Nephron progenitor cell (in vitro differentiated cells): ENCODE measurements at regions not wholly inside any gene's neighbourhood (a gene's known extent, or its start where the extent isn't known, plus 50 kb on each side); places are given as distances from the start of the nearest gene placed in this dataset.

ENCODE experiments used
- DNase-seq: peaks from one replicate; pipeline ENCODE4 v3.0.0; 2021
- H3K27ac Mint-ChIP-seq: 2 replicates; pipeline ENCODE4 v1.8.0; 2021; ENCODE audit warnings: mild to moderate bottlenecking, moderate library complexity, mixed read lengths
- H3K27me3 Mint-ChIP-seq: 2 replicates; pipeline ENCODE4 v1.8.0; 2021; ENCODE audit warnings: mild to moderate bottlenecking, low read depth, mixed read lengths; ENCODE audit not compliant: poor library complexity
- H3K36me3 Mint-ChIP-seq: 2 replicates; pipeline ENCODE4 v1.8.0; 2021; ENCODE audit warnings: low read depth, mixed read lengths
- H3K4me1 Mint-ChIP-seq: 2 replicates; pipeline ENCODE4 v1.8.0; 2021; ENCODE audit warnings: mixed read lengths
- H3K4me3 Mint-ChIP-seq: 2 replicates; pipeline ENCODE4 v1.8.0; 2021; ENCODE audit warnings: mild to moderate bottlenecking, moderate library complexity, mixed read lengths
- H3K9me3 Mint-ChIP-seq: 2 replicates; pipeline ENCODE4 v1.8.0; 2021; ENCODE audit warnings: mild to moderate bottlenecking, moderate library complexity, mixed read lengths
- TF ChIP-seq, protein P1 (sequence below): fragments of 200-600 bp; sonication (generic); IDR thresholded peaks from 2 replicates; pipeline ENCODE4 v1.5.0; 2021; ENCODE audit warnings: antibody characterized with exemption

GRCh38 chr11:95404370-95404769, 173.4 kb upstream of the SESN3 start:
- no peak for DNase-seq
- Mint-ChIP-seq H3K36me3 (peaks cover 8% of the 10 kb centered on the region), H3K27me3 (peaks cover 3% of the 10 kb centered on the region)

DNA sequence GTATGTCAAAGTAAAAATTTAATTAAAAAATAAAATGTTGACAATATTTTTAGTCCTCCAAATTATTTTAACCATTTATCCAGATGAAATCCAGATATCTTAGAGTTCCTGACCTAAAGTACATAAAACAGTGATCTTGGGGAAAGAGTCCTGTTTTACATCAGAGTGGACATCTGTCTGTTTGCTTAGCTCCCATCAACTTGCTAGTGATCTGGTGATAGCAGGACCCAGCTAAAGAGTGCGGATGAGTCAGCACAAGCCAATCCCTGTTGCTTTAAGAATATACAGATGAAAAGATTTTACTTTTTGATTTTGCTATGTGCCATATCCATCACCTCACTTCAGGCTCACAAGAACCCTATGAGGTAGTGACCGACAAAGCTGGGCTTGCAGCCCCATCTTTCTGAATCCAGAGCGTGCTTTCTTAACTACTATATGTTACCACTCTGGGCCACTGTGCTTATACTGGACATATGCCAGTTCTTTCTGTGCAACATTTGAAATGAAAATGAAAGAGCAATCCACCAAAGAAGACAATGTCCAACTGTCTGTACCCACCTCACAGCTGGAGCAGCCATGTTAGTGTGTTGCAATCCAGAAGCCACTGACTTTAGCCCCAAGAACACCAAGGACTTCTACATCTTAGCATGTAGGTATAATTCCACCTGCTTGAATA, 167.6 kb upstream of the SESN3 start:
- TF ChIP-seq, protein P1, sequence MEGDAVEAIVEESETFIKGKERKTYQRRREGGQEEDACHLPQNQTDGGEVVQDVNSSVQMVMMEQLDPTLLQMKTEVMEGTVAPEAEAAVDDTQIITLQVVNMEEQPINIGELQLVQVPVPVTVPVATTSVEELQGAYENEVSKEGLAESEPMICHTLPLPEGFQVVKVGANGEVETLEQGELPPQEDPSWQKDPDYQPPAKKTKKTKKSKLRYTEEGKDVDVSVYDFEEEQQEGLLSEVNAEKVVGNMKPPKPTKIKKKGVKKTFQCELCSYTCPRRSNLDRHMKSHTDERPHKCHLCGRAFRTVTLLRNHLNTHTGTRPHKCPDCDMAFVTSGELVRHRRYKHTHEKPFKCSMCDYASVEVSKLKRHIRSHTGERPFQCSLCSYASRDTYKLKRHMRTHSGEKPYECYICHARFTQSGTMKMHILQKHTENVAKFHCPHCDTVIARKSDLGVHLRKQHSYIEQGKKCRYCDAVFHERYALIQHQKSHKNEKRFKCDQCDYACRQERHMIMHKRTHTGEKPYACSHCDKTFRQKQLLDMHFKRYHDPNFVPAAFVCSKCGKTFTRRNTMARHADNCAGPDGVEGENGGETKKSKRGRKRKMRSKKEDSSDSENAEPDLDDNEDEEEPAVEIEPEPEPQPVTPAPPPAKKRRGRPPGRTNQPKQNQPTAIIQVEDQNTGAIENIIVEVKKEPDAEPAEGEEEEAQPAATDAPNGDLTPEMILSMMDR, result no peak
- Mint-ChIP-seq H3K27ac (no peak overlapping the region), H3K4me1 (no peaks in the 10 kb centered on the region), H3K27me3 (no peaks in the 10 kb centered on the region), H3K36me3 (peaks cover 4% of the 10 kb centered on the region), H3K9me3 (peaks cover 50% of the 10 kb centered on the region), H3K4me3 (no peak overlapping the region)
- DNase-seq, result no peak

More at GRCh38 chr11:95404370-95404769, 173.4 kb upstream of the SESN3 start:
- Mint-ChIP-seq H3K9me3 (peaks cover 45% of the 10 kb centered on the region), H3K4me1 (no peaks in the 10 kb centered on the region), H3K27ac (no peak overlapping the region), H3K4me3 (no peak overlapping the region)
- TF ChIP-seq, protein P1, result no peak

DNA sequence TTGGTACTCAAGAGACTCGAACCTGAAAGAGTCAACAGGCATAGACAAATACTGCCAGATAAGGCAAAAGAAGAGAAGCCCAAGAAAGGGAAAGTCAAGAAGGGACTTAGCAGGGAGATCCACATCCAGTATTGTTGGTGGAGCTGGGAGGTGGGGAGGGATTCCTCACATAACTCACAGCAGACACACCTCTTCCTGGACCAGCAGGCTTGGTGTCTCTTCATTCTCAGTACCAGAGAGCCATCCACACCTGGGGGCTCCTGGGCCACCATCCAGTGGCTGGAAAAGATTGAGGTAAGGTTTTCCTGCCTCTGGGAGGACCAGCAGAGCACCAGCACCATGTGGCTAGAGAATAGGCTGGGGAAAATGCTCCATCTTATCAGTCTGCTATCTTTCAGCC, 161.6 kb upstream of the SESN3 start:
- Mint-ChIP-seq H3K27ac (no peak overlapping the region), H3K4me1 (no peaks in the 10 kb centered on the region), H3K36me3 (no peaks in the 10 kb centered on the region), H3K4me3 (no peak overlapping the region), H3K9me3 (peaks cover 28% of the 10 kb centered on the region), H3K27me3 (no peaks in the 10 kb centered on the region)
- TF ChIP-seq, protein P1, result no peak
- DNase-seq, result no peak

DNA sequence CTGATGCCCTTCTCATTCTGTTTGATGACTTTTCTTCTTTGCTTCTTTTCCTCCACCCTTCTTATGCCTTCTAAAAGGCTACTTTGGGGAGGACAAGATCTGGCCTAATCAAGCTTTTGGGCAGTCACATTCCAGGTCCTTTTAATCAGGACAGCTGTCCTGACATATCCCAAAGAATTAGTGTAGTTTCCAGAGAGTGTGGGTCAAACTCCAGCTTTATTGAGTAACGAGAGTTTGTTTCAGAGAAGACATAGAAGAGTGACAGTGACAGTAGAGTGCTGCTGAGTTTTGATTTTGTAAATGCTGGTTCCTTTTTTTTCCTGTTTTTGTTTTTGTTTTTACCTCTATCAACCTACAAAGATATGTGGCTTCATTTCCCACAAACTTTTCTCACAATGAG, 158.4 kb upstream of the SESN3 start:
- peaks cover 3% of the 10 kb centered on the region for H3K27me3 Mint-ChIP-seq
- no peaks in the 10 kb centered on the region for H3K36me3 Mint-ChIP-seq
- H3K4me3 Mint-ChIP-seq, result no peak overlapping the region
- no peaks in the 10 kb centered on the region for H3K4me1 Mint-ChIP-seq
- DNase-seq, result no peak
- peaks cover 3% of the 10 kb centered on the region for H3K9me3 Mint-ChIP-seq
- TF ChIP-seq, protein P1, result no peak
- H3K27ac Mint-ChIP-seq, result no peak overlapping the region

DNA sequence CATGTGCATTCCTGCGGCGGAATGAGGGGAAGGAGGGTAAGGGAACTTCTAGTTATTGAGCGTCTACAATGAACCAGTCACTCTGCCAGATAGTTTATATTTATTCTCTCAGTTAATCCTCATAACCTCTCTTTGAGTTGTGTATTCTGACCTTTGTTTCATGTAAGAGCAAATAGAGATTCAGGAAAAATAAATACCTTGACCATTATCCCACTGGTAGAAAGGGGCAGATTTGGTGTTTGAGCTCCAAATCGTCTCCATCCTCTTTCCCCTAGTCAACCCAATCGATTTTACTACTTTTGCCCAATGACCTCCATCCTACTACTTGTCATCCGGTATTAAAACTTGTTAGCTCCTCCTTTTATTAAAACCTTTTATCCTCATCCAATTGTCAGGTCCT, 157.1 kb upstream of the SESN3 start:
- H3K9me3 Mint-ChIP-seq, result no peaks in the 10 kb centered on the region
- H3K4me3 Mint-ChIP-seq, result no peak overlapping the region
- TF ChIP-seq, protein P1, result no peak

GRCh38 chr11:95387325-95387724, 156.3 kb upstream of the SESN3 start:
- Mint-ChIP-seq H3K36me3 (no peaks in the 10 kb centered on the region), H3K4me1 (no peaks in the 10 kb centered on the region), H3K9me3 (no peaks in the 10 kb centered on the region), H3K27ac (no peak overlapping the region), H3K4me3 (no peak overlapping the region), H3K27me3 (peaks cover 3% of the 10 kb centered on the region)
- no peak for DNase-seq
- TF ChIP-seq, protein P1, result no peak

More for the DNA sequence above, 157.1 kb upstream of the SESN3 start:
- Mint-ChIP-seq H3K36me3 (no peaks in the 10 kb centered on the region), H3K27ac (no peak overlapping the region), H3K4me1 (no peaks in the 10 kb centered on the region), H3K27me3 (peaks cover 3% of the 10 kb centered on the region)
- no peak for DNase-seq
